Kidney epithelial cell (primary cell): ENCODE measurements at regions not wholly inside any gene's neighbourhood (a gene's known extent, or its start where the extent isn't known, plus 50 kb on each side); places are given as distances from the start of the nearest gene placed in this dataset.

Source experiments
- DNase-seq: peaks from one replicate; pipeline ENCODE4 v3.0.0-alpha.2; 2010; ENCODE audit warnings: low read depth
- H3K27me3 ChIP-seq: 2 replicates; pipeline ENCODE4 v1.6.0; 2011; ENCODE audit warnings: low read length; ENCODE audit not compliant: control insufficient read depth, insufficient read depth
- H3K36me3 ChIP-seq: 2 replicates; pipeline ENCODE4 v1.5.1; 2011; ENCODE audit warnings: low read length; ENCODE audit not compliant: control insufficient read depth, insufficient read depth
- H3K4me3 ChIP-seq: 2 replicates; pipeline ENCODE4 v1.5.1; 2011; ENCODE audit warnings: low read depth, mild to moderate bottlenecking, control low read depth, low read length
- TF ChIP-seq, protein P1 (sequence below): IDR thresholded peaks from 2 replicates; pipeline ENCODE4 v1.5.1; 2011; ENCODE audit warnings: mild to moderate bottlenecking, moderate library complexity, low read length, control low read depth, inconsistent platforms; ENCODE audit not compliant: insufficient read depth, poor library complexity, severe bottlenecking

- no peaks in the 10 kb centered on the region for H3K36me3 ChIP-seq
- TF ChIP-seq, protein P1, sequence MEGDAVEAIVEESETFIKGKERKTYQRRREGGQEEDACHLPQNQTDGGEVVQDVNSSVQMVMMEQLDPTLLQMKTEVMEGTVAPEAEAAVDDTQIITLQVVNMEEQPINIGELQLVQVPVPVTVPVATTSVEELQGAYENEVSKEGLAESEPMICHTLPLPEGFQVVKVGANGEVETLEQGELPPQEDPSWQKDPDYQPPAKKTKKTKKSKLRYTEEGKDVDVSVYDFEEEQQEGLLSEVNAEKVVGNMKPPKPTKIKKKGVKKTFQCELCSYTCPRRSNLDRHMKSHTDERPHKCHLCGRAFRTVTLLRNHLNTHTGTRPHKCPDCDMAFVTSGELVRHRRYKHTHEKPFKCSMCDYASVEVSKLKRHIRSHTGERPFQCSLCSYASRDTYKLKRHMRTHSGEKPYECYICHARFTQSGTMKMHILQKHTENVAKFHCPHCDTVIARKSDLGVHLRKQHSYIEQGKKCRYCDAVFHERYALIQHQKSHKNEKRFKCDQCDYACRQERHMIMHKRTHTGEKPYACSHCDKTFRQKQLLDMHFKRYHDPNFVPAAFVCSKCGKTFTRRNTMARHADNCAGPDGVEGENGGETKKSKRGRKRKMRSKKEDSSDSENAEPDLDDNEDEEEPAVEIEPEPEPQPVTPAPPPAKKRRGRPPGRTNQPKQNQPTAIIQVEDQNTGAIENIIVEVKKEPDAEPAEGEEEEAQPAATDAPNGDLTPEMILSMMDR: no peak
- DNase-seq: no peak
- no peak overlapping the region for H3K4me3 ChIP-seq
- no peaks in the 10 kb centered on the region for H3K27me3 ChIP-seq
Observed at GRCh38 chr3:40828741-40829415, 304.1 kb downstream of the ZNF621 start.

DNA sequence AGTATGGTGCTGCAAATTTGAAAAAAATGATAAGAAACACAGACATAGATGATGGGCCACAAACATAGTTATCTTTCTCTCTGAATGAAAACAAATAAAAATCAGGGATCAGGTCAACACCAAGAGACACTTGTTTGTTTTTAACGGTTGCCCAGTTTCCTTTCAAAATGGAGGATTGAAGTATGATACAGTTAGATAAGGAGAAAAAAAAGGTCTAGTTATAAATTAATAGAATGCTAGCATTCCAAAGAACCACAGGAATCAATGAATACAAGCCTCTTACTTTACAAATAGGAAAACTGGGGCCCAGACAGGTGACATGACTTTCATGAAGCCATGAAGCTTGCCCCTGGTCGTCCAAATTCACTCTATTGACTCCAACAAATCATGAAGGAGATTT is 305.1 kb downstream of the ZNF621 start:
- TF ChIP-seq, protein P1: no peak
- no peaks in the 10 kb centered on the region for H3K36me3 ChIP-seq
- H3K4me3 ChIP-seq: no peak overlapping the region
- H3K27me3 ChIP-seq: no peaks in the 10 kb centered on the region
- DNase-seq: no peak

DNA sequence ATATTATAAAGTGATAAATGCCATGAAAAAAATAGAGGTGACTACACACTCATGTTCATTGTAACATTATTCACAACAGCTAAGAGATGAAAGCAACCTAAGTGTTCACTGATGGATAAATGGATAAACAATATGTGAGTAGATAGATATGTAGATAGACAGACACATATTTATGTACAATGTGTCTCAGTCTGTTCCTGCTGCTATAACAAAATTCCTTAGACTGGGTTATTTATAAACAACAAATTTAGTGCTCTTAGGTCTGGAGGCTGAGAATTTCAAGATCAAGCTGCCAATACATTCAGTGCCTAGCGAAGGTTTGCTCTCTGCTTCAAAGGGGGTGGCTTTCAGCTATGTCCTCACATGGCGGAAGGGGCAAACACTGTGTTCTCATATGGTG is 312.5 kb downstream of the ZNF621 start:
- no peaks in the 10 kb centered on the region for H3K36me3 ChIP-seq
- TF ChIP-seq, protein P1: no peak

GRCh38 chr3:40841131-40841530 is 316.4 kb downstream of the ZNF621 start:
- H3K36me3 ChIP-seq: no peaks in the 10 kb centered on the region
- DNase-seq: no peak
- TF ChIP-seq, protein P1: no peak
- no peak overlapping the region for H3K4me3 ChIP-seq
- no peaks in the 10 kb centered on the region for H3K27me3 ChIP-seq

More for the DNA sequence above, 312.5 kb downstream of the ZNF621 start:
- H3K27me3 ChIP-seq: no peaks in the 10 kb centered on the region
- no peak overlapping the region for H3K4me3 ChIP-seq
- no peak for DNase-seq

DNA sequence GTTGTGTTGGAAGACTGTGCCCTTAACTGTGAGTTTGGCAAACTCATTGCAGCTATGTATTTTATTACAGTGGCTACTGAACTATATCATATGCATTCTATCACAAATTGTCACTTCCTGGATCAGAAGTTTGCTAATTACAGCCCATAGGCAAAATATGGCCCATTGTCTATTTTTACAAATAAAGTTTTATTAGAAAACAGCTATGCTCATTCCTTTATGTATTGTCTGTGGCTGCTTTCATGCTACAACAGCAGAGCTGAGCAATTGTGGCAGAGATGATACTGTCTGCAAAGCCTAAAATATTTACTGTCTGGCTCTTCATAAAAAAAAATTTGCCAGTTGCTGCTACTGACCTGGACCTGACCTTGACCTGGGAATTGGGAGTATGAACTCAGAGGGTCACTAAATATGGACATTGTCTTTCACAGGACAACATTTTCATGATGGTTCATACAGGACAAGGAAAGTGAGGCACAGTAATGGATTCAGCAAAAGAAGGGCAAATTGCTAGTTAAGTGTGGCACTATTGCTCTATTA is 316.9 kb downstream of the ZNF621 start:
- DNase-seq: no peak
- H3K36me3 ChIP-seq: no peaks in the 10 kb centered on the region
- TF ChIP-seq, protein P1: no peak
- no peaks in the 10 kb centered on the region for H3K27me3 ChIP-seq
- no peak overlapping the region for H3K4me3 ChIP-seq

GRCh38 chr3:40842714-40843113 is 318.0 kb downstream of the ZNF621 start:
- Histone ChIP-seq H3K4me3 (no peak overlapping the region), H3K36me3 (no peaks in the 10 kb centered on the region), H3K27me3 (no peaks in the 10 kb centered on the region)
- TF ChIP-seq, protein P1: no peak
- no peak for DNase-seq
